Activated CD8-positive, alpha-beta memory T cell treated with anti-CD3 and anti-CD28 coated beads for 1 hour (primary cell): ENCODE measurements at regions not wholly inside any gene's neighbourhood (a gene's known extent, or its start where the extent isn't known, plus 50 kb on each side); places are given as distances from the start of the nearest gene placed in this dataset.
"Not testable (repeated sequence)": the region's sequence is repeated elsewhere in the genome, so short reads cannot be mapped to it uniquely, and the experiment has no call there.

Experiments
- DNase-seq, 2 donors: peaks; one replicate each; pipeline ENCODE4 v3.0.0-alpha.2; 2020; ENCODE audit warnings: low read depth in 1 of 2; ENCODE audit errors: extremely low read depth in 1 of 2

- DNase-seq = not testable (repeated sequence)
Measured at GRCh38 chr1:157328120-157328519, 189.9 kb upstream of the ETV3 start.

GRCh38 chr1:157326173-157326859, 188.1 kb upstream of the ETV3 start:
- no peak for DNase-seq

GRCh38 chr1:157325220-157325619, 187.0 kb upstream of the ETV3 start:
- no peak for DNase-seq

DNA sequence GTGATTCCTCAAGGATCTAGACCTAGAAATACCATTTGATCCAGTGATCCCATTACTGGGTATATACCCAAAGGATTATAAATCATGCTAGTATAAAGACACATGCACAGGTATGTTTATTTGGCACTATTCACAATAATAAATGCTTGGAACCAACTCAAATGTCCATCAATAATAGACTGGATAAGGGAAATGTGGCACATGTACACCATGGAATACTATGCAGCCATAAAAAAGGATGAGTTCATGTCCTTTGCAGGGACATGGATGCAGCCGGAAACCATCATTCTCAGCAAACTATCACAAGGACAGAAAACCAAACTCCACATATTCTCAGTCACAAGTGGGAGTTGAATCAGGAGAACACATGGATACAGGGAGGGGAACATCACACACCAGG, 183.8 kb upstream of the ETV3 start:
- not testable (repeated sequence) for DNase-seq

DNA sequence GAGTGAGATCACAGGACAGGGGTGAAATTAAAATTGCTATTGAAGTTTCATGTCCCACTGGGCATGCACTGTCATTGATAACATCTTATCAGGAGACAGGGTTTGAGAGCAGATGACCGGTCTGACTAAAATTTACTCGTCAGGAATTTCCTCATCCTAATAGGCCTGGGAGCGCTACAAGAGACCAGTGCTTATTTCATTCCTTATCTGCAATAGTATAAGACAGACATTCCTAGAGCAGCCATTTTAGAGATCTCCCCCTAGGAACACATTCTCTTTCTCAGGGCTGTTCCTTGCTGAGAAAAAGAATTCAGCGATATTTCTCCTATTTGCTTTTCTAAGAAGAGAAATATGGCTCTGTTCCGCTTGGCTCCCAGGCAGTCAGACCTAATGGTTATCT, 181.4 kb upstream of the ETV3 start:
- no peak for DNase-seq

DNA sequence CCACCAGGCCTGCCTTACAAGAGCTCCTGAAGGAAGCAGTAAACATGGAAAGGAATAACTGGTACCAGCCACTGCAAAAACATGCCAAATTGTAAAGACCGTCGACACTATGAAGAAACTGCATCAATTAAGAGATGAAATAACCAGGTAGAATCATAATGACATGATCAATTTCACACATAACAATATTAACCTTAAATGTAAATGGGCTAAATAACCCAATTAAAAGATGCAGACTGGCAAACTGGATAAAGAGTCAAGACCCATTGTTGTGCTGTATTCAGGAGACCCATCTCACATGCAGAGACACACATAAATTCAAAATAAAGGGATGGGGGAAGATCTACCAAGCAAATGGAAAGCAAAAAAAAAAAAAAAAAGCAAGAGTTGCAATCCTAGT, 179.0 kb upstream of the ETV3 start:
- not testable (repeated sequence) for DNase-seq

DNA sequence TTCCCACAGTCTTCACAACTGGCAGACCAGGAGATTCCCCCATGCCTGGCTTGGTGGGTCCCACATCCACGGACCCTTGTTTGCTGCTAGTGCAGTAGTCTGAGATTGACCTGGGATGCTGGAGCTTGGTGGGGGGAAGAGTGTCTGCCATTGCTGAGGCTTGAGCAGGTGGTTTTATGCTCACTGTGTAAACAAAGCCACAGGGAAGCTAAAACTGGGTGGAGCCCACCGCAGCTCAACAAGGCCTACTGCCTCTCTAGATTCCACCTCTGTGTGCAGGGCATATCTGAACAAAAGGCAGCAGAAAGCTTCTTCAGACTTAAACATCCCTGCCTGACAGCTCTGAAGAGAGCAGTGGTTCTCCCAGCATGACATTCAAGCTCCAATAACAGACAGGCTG, 177.3 kb upstream of the ETV3 start:
- DNase-seq = no peak

- DNase-seq = no peak
Measured at GRCh38 chr1:157314408-157314807, 176.2 kb upstream of the ETV3 start.

DNA sequence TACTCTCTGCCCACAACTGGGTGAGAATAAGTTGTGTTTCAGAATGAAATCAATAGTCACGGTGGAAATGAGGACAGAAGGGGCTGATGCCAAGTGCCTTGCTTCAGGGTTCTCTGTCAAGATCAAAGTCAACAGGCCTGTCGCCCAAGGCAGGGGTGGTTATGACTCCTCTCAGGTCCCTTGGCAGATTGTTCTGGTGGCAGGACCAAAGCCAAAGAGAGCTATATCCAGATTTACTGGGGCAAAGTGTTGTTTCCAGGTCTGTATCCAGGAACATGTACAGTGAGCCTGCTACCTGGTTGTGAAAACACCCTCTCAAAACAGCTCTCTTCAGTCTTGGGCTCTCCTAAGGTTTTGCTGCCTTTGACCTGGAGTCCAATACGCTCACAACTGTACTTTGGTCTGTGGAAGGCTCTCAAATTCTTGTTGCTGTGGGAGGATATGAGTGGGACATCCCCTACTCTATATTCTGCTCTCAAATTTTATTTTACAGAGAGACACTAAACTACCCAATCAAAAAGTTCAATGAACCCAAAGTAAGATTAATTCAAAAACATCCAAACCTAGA, 175.1 kb upstream of the ETV3 start:
- no peak for DNase-seq

- no peak for DNase-seq
Measured at GRCh38 chr1:157312082-157312812, 174.1 kb upstream of the ETV3 start.

- DNase-seq = no peak
Measured at GRCh38 chr1:157311730-157312081, 173.5 kb upstream of the ETV3 start.

DNA sequence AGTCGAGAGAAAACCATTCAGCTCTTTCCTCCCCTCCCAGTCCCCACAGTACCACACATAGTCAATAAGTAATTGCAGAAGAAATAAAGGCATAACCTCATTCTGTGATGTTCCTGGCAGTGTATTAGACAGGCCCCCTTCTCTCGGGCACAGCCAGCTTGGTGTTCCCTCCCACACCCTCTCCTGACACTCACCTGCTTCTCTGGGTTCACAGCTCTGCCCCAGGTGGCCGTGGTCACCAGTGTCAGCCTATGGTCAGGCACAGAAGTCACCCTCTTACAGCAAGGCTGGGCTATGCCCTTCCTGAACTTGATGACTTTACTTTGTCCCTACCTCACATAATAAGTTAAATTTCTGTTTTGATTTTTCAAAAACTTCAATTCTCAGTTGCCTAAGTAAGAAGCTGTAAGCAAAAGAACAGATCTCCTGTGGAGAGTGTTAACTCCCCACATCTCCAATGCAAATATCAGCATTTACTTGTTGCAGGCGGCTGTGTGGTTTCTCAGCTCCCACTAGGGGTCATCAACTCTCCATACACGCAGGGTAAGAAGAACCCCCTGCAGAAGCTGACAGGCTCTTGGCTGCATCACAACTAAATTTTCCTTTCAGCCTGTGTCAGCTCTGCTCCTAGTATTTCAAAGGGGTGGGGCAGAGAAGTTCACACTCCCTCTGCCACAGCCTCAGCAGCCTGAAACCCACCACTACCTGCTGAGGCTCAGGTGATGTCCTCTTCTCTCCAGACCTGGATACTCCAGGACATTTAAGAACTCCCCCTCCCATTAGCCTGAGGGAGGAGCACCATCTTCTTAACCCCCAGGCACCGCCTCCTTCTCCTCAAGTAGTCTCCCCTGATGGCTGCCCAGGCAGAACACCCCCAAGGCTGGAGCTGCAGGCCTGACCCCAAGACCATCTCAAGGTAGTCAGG, 172.9 kb upstream of the ETV3 start:
- DNase-seq = not testable (repeated sequence)

DNA sequence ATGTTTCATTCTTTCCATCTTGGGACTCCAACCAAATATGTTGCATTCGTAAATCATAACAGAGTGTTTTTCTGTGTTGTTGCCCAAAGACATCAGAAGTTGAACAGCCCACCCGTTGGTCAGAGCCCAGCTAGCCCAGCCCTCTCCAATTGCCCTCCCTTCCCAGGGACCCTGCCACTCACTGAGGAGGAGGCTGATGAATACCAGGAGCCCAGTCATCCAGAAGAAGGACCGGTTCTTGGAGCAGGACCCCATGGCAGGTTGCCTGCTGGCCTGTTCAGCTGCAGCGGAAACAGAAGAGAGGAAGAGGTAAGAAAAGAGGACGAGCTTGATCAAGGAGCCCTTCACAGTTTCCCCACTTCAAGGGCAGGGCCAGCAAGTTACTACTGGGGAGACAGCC, 172.2 kb upstream of the ETV3 start:
- DNase-seq = no peak

DNA sequence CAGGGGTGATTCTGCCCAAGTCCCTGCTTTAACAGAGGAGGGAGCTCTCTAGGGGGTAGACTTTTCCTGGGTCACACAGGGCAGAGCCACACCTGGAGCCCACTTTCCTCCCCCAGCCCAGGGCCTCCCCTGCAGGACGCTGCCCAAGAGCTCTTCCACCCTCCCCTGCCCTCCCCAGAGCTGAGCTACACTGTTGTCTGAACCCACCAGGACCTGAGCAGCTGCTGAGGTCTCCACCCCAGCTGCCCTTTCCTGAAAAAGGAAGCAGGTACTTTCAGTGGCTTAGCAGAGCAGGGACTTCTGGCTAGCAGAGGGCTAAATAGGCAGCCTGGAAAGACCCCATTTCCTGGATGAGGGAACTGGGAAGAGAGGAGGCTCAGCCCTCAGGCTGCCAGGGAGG, 169.3 kb upstream of the ETV3 start:
- DNase-seq = no peak

DNA sequence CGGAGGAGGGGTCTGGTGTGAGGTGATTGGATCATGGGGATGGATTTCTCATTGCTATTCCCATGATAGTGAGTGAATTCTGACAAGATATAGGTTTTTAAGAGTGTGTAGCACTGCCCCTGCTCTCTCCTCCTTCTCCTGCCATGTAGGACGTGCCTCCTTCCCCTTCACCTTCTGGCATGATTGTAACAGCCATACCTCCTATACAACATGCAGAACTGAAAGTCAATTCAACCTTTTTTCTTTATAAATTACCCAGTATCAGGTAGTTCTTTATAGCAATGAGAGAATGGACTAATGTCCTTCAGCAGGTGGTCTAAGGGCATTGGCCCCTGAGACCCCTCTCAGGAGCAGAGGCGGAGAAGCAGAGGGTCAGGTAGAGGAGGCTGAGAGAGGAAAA, 168.7 kb upstream of the ETV3 start:
- DNase-seq = no peak

GRCh38 chr1:157304271-157304670, 166.1 kb upstream of the ETV3 start:
- no peak for DNase-seq

GRCh38 chr1:157302724-157303123, 164.5 kb upstream of the ETV3 start:
- no peak for DNase-seq

GRCh38 chr1:157302199-157302497, 164.0 kb upstream of the ETV3 start:
- DNase-seq = no peak

DNA sequence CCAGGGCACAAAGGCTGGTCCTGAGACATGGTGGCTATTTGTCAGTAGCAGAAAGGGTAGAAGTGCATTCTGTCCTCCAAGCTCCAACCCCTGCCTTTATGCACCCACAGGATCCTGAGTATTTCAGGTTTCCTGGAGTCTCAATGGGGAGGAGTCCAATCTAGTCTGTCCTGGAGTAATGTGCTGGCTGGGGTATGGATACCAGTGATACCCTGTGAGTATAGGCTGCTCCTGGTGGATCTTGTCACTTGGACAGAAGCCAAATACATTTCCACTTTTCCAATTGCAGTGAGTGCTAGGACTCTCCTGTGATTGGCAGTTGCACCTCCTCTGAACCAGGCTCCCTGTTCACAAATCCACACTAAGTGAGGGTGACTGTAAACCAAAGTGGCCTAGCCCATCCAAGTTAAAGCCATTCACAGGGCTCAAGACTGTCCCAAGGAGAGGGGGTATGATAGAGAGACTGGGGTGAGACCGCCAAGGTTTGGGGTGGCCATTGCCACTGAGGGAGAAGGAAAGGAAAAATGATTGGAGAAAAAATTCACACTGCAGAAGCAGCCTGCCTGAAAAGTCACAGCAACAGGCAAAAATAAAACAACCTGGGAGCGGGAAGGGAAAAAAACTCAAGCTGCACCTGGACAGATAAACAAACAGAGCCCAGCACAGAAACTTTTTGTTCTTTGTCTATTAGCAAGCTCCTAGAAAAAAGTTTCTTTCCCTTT, 163.4 kb upstream of the ETV3 start:
- no peak for DNase-seq

- DNase-seq = not testable (repeated sequence)
Measured at GRCh38 chr1:157294387-157295145, 156.4 kb upstream of the ETV3 start.
